HG02763 (cell line): ENCODE measurements at regions not wholly inside any gene's neighbourhood (a gene's known extent, or its start where the extent isn't known, plus 50 kb on each side); places are given as distances from the start of the nearest gene placed in this dataset.

Source experiments
- ATAC-seq: cut with Tn5 transposase; IDR thresholded peaks from one replicate; pipeline ENCODE4 v1.9.1; 2021; ENCODE audit warnings: mild to moderate bottlenecking, moderate library complexity; ENCODE audit not compliant: unreplicated experiment

GRCh38 chr16:9366048-9366969, 274.9 kb downstream of the HAPSTR1 start:
- no peak for ATAC-seq

DNA sequence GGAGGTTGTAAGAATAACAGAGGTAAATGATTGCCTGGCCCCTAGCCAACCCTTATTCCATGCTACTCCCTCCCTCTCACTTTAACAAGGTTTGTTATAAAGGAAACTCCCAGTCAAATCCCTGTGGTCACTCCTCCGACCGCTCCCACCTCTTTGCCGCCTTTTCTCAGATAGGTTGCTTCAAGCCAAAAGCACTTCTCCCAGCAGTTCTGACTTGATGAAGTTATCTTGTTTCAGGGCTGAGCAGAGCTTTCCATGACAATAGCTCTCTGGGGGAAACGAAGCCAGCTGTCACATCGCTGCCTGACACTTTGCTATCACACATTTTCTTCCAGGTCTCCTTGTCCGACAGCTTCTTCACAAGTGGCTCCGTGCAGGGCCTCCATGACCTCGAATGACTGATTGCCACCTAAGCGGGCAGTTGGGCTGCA, 278.6 kb downstream of the HAPSTR1 start:
- ATAC-seq, result no peak

GRCh38 chr16:9371713-9372448, 280.4 kb downstream of the HAPSTR1 start:
- ATAC-seq, result no peak

DNA sequence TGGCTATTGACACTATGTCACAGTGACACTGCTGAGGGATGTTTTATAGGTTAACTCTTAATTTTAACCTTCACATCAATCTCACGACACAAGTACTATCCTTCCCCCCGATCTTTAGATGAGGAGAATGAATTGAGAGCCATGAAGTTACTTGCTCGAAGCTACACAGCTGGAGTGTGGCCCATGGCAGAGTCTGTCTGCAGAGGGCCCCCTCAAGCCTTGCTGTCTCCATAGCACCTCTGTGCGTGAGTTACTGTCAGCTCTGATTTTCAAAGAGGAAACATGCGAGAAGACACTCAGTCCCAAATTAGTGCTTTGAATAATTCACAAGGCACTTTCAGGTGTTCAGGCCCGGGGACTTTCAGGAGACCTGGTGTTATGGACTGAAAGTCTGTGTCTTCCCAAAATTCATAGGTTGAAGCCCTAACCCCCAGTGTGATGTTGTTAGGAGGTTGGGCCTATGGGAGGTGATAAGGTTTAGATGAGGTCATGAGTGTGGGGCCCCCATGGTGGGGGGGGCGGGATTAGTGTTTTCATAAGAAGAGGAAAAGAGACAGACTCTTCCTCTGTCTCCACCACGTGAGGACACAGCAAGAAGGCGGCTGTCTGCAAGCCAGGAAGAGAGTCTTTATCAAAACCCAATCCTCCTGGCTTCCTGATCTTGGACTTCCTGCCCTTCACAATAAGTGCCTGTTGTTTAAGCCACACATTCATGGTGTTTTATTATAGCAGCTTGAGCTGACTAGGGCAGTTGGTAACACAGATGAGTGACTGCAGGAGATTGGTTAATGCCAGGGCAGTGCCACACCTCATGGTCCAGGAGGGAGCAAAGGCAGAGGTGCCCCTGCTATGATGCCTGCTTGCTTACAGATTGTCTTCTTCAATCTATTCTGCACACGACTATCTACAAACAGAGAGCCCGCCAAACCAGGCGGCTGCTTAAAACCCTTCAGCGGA, 281.8 kb downstream of the HAPSTR1 start:
- ATAC-seq, result no peak

- no peak for ATAC-seq
Measured at GRCh38 chr16:9374061-9374460, 282.6 kb downstream of the HAPSTR1 start.

- ATAC-seq, result no peak
Measured at GRCh38 chr16:9378876-9379275, 287.4 kb downstream of the HAPSTR1 start.

DNA sequence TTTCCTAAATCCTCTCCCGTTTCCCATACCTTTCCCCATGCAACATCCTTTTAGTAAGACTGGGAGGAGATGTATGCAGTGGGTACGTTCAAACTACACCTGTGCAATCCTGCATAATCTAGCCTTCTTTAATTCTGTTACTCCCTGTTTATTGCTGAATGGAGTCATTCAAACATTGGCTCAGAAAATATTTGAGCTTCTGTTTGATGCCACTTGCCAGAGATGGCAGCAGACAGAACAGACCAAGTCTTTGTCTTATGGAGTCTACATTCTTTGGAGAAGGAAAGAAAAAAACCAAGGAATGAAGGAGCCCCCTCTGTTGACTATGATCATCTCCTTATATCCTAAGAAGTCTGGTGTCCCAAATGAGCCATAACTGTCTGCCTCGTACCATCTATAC, 288.8 kb downstream of the HAPSTR1 start:
- ATAC-seq, result no peak

- no peak for ATAC-seq
Measured at GRCh38 chr16:9381399-9381798, 290.0 kb downstream of the HAPSTR1 start.

DNA sequence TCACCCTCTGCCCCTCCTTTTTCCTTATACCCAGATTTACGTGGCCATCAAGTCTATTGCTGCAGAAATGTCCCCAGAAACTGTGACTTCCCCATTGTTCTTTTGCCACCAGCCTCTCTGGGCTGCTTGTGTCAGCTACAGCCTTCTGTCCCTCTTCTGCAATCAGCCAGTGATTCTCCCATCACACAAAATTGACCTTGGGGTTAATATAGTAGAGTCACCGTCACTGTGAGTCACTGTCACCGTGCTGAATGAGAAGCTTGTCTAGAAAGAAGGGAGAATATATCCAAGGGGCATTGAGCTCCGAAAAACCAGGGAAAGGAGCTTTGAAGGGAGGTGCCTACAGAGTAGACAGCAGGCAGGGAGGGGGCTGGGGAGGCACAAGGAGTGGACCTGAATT, 290.5 kb downstream of the HAPSTR1 start:
- no peak for ATAC-seq

GRCh38 chr16:9383281-9383680, 291.8 kb downstream of the HAPSTR1 start:
- ATAC-seq, result no peak

- no peak for ATAC-seq
Measured at GRCh38 chr16:9384141-9384540, 292.7 kb downstream of the HAPSTR1 start.

DNA sequence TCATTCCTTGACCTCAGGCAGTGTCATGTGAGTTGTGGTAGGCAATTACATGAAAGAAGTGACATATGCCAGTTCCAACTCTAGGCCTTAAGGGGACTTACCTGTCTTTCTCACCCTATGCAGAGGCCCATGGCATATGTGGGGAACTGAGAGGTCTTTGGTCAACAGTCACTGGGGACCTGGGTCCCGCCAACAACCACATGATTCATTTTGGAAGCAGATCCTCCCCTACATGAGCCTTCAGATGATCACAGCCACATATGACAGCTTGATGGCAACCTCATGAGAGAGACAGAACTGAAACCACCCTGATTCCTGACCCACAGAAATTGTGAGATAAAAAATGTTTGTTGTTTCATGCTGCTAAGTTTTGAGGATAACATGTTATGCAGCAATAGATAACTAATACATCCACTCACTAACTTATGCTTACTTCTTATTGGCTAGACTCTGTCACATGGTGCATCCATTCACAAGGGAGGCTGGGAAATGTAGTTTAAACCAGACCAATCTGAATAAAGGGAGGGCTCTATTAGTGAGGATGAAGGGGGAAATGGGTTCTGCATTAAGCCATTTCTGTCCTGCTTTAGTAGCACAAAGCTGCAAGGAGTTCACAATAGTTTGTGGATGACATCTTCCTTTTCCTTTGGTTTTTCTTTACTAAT, 298.2 kb downstream of the HAPSTR1 start:
- ATAC-seq, result no peak

DNA sequence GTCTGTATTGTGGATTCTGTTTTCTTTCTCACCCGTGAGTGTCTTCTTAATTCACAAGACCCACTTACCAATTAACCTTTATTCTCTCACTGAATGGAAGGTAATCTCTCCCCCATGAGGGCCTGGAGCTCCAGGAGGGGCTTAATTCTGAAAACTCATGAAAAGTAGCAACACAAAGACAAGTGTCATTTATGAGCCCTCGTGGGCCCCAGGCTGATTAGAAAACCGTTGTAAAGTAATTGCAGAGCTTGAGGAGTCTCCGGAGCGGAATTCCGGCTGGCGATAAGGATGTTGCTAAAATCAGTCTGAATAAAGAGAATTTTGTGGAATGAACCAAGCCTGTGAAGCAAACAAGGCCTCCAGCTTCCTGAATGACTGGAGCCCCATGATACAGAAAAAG, 301.5 kb downstream of the HAPSTR1 start:
- no peak for ATAC-seq

DNA sequence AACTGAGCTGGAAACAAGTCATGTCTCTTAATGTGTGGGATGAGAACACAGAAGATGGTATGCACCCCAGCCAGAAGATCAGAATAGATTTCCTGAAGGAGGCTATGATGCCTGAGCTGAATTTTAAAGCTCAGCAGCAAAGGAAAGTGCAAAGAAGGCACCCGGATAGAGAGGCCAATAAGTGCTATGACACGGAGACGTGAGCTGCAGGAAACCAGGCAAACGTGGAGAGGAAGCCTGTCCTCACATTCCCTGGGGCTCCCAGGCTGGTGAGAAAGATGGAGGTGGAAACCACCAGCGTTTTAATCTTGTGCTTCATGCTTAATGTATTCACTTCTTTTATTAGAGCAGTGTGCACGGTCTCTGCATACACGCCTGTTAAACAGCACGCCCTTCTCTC, 302.1 kb downstream of the HAPSTR1 start:
- no peak for ATAC-seq

DNA sequence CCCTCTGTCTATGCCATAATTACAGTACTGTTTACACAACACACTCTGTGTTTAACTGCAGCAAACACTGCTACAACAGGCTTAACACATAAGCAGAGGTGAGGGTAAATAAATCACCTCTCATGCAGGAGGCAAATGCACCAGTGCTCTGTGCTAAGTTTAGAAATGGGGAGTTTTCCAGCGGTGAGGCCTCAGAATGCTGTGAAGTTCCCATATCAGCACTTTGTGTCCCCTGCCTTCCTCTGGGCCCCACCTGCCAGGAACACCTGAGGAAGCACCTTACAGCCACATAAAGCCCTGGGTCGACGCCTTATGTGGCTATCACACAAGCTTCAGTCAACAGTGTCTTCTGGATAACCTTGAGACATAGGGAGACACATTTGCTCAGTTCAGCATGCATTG, 304.5 kb downstream of the HAPSTR1 start:
- ATAC-seq, result no peak

GRCh38 chr16:9399573-9399972, 308.1 kb downstream of the HAPSTR1 start:
- no peak for ATAC-seq

GRCh38 chr16:9401173-9401572, 309.7 kb downstream of the HAPSTR1 start:
- ATAC-seq, result no peak

- ATAC-seq, result no peak
Measured at GRCh38 chr16:9402293-9402860, 310.9 kb downstream of the HAPSTR1 start.

GRCh38 chr16:9404811-9405210, 313.4 kb downstream of the HAPSTR1 start:
- no peak for ATAC-seq
